TTC549 (cell line): ENCODE measurements at regions not wholly inside any gene's neighbourhood (a gene's known extent, or its start where the extent isn't known, plus 50 kb on each side); places are given as distances from the start of the nearest gene placed in this dataset.

Experiments
- FAIRE-seq: peaks from 2 replicates; lab custom pipeline; 2012; peaks lifted over from hg19 to GRCh38; lab: Jason Lieb, UNC

GRCh38 chr15:47334805-47335535, 382.3 kb upstream of the SEMA6D start:
- no peak for FAIRE-seq

- FAIRE-seq: no peak
These were observed 380.2 kb upstream of the SEMA6D start for GRCh38 chr15:47337106-47337505.

- FAIRE-seq: no peak
These were observed 379.5 kb upstream of the SEMA6D start for GRCh38 chr15:47337836-47338235.

GRCh38 chr15:47338771-47339170, 378.5 kb upstream of the SEMA6D start:
- no peak for FAIRE-seq

- FAIRE-seq: no peak
These were observed 377.3 kb upstream of the SEMA6D start for GRCh38 chr15:47339800-47340570.

GRCh38 chr15:47340571-47340920, 376.8 kb upstream of the SEMA6D start:
- FAIRE-seq: no peak

GRCh38 chr15:47349179-47349578, 368.1 kb upstream of the SEMA6D start:
- FAIRE-seq: no peak

- FAIRE-seq: no peak
These were observed 365.8 kb upstream of the SEMA6D start for GRCh38 chr15:47351501-47351900.

GRCh38 chr15:47352217-47352616, 365.1 kb upstream of the SEMA6D start:
- FAIRE-seq: no peak

GRCh38 chr15:47355759-47356158, 361.5 kb upstream of the SEMA6D start:
- no peak for FAIRE-seq

GRCh38 chr15:47356297-47356696, 361.0 kb upstream of the SEMA6D start:
- FAIRE-seq: no peak

GRCh38 chr15:47358876-47359275, 358.4 kb upstream of the SEMA6D start:
- no peak for FAIRE-seq

GRCh38 chr15:47360305-47360704, 357.0 kb upstream of the SEMA6D start:
- FAIRE-seq: no peak

GRCh38 chr15:47362118-47362905, 355.0 kb upstream of the SEMA6D start:
- no peak for FAIRE-seq

GRCh38 chr15:47363653-47364052, 353.7 kb upstream of the SEMA6D start:
- no peak for FAIRE-seq

- FAIRE-seq: no peak
These were observed 352.8 kb upstream of the SEMA6D start for GRCh38 chr15:47364230-47365141.

GRCh38 chr15:47366884-47367283, 350.4 kb upstream of the SEMA6D start:
- no peak for FAIRE-seq

- no peak for FAIRE-seq
These were observed 349.4 kb upstream of the SEMA6D start for GRCh38 chr15:47367726-47368390.

- FAIRE-seq: no peak
These were observed 345.4 kb upstream of the SEMA6D start for GRCh38 chr15:47371939-47372338.

GRCh38 chr15:47374222-47374621, 343.1 kb upstream of the SEMA6D start:
- no peak for FAIRE-seq

- no peak for FAIRE-seq
These were observed 341.1 kb upstream of the SEMA6D start for GRCh38 chr15:47376190-47376589.
